ENCODE measurements at regions not wholly inside any gene's neighbourhood (a gene's known extent, or its start where the extent isn't known, plus 50 kb on each side); places are given as distances from the start of the nearest gene placed in this dataset.

DNA sequence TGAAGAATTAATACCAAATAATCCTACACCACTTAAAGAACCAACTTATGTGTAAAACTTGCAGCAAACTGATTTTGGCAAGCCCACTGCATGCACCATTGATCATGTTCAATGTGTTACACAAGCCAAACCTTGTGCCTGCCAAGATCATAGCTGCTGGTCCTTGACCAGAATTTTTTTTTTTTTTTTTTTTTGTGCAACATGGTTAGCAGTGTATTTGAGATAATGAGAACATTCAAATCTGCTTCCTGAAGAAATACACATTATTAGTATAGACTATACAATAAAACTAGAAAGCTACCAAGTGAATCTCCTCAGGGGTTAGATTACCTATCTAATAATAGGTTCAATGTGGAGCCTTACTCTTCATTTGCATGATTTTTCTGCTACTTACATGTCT, 421.0 kb downstream of the MRPL39 start:
- Histone ChIP-seq H3K14ac (replicated peaks; ENCODE audit: low read depth, low read length) (no peak overlapping the region), H4K8ac (ENCODE audit: low read depth in 2 of 2, low read length in 2 of 2) (no peak overlapping the region), H3K23ac (ENCODE audit: low read depth, low read length) (no peak overlapping the region), H3K9me3 (ENCODE audit: control insufficient read depth, insufficient read depth, low read length) (no peaks in the 10 kb centered on the region), H2BK15ac (ENCODE audit: low read depth, low read length) (no peak overlapping the region), H3K79me1 (ENCODE audit: low read depth in 1 of 2, low read length in 2 of 2) (no peaks in the 10 kb centered on the region), H2AFZ (replicated peaks; ENCODE audit: low read length, poor library complexity) (no peak overlapping the region), H2AK5ac (ENCODE audit: low read depth, low read length) (no peak overlapping the region), H3K4me1 (ENCODE audit: control insufficient read depth, insufficient read depth, low read length) (no peaks in the 10 kb centered on the region), H3K27ac (ENCODE audit: insufficient read depth, low read length) (no peak overlapping the region), H4K5ac (ENCODE audit: low read depth, low read length) (no peak overlapping the region), H2BK120ac (ENCODE audit: low read depth, low read length) (no peak overlapping the region), H3K4me2 (ENCODE audit: low read depth, low read length) (no peak overlapping the region), H3K36me3 (ENCODE audit: control insufficient read depth, insufficient read depth, low read length) (no peaks in the 10 kb centered on the region), H2AK9ac (replicated peaks; ENCODE audit: low read depth, low read length, poor library complexity) (no peak overlapping the region), H3K4me3 (ENCODE audit: insufficient read depth, low read depth, low read length) (no peak overlapping the region), H3K9ac (ENCODE audit: low read depth, low read length) (no peak overlapping the region), H3K27me3 (ENCODE audit: control insufficient read depth, insufficient read depth, low read length) (no peaks in the 10 kb centered on the region), H3K4ac (ENCODE audit: low read depth, low read length) (no peak overlapping the region), H2BK20ac (ENCODE audit: low read depth, low read length) (no peak overlapping the region), H4K20me1 (ENCODE audit: insufficient read depth, low read length) (no peaks in the 10 kb centered on the region), H2BK5ac (ENCODE audit: low read depth, low read length, poor library complexity, severe bottlenecking) (no peak overlapping the region), H3K56ac (ENCODE audit: extremely low read depth, insufficient read depth, low read length) (no peak overlapping the region), H3K9me1 (ENCODE audit: insufficient read depth, low read length) (no peaks in the 10 kb centered on the region), H3K18ac (ENCODE audit: low read depth, low read length) (no peak overlapping the region), H4K91ac (ENCODE audit: insufficient read depth, low read depth, low read length) (no peak overlapping the region)
- DNase-seq (no peak), ATAC-seq (ENCODE audit: low read depth) (no peak)
- ChIA-PET POLR2A (ENCODE audit: unreplicated experiment) (no interaction called here), CTCF (no interaction called here)
- dilution Hi-C loops (cut with HindIII; ENCODE audit: low sequenced_read_pairs, unreplicated experiment) (no loop called here), intact Hi-C loops (cut with micrococcal nuclease) (no loop called here), in situ Hi-C loops (cut with MboI; ENCODE audit: low sequenced_read_pairs) (no loop called here)
- no peak for TF ChIP-seq SMC3 (IDR thresholded peaks at IDR 0.05; ENCODE audit: low read depth, low read length)
- TF ChIP-seq MAZ (IDR thresholded peaks at IDR 0.05; ENCODE audit: borderline replicate concordance, low read depth, low read length): no peak
- no peak for TF ChIP-seq RFX5 (IDR thresholded peaks at IDR 0.05; ENCODE audit: low read depth, low read length)
- no peak for TF ChIP-seq BHLHE40 (IDR thresholded peaks at IDR 0.05; ENCODE audit: low read depth, low read length)
- TF ChIP-seq RCOR1 (IDR thresholded peaks at IDR 0.05; ENCODE audit: insufficient replicate concordance, low read length): no peak
- TF ChIP-seq MAFK (IDR thresholded peaks at IDR 0.05; ENCODE audit: low read depth, low read length): no peak
- no peak for TF ChIP-seq CEBPB (IDR thresholded peaks at IDR 0.05; ENCODE audit: low read depth, low read length)
- TF ChIP-seq CHD1 (IDR thresholded peaks at IDR 0.05; ENCODE audit: low read depth, low read length): no peak
- TF ChIP-seq, protein P1, sequence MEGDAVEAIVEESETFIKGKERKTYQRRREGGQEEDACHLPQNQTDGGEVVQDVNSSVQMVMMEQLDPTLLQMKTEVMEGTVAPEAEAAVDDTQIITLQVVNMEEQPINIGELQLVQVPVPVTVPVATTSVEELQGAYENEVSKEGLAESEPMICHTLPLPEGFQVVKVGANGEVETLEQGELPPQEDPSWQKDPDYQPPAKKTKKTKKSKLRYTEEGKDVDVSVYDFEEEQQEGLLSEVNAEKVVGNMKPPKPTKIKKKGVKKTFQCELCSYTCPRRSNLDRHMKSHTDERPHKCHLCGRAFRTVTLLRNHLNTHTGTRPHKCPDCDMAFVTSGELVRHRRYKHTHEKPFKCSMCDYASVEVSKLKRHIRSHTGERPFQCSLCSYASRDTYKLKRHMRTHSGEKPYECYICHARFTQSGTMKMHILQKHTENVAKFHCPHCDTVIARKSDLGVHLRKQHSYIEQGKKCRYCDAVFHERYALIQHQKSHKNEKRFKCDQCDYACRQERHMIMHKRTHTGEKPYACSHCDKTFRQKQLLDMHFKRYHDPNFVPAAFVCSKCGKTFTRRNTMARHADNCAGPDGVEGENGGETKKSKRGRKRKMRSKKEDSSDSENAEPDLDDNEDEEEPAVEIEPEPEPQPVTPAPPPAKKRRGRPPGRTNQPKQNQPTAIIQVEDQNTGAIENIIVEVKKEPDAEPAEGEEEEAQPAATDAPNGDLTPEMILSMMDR (conservative IDR thresholded peaks at IDR 0.05; ENCODE audit: low read depth, low read length): no peak
- TF ChIP-seq POLR2A (IDR thresholded peaks at IDR 0.05; ENCODE audit: low read depth, low read length): no peak
- no peak for TF ChIP-seq FOS (IDR thresholded peaks at IDR 0.05; ENCODE audit: low read depth, low read length)
- TF ChIP-seq NFE2L2 (IDR thresholded peaks at IDR 0.05; ENCODE audit: low read depth, low read length): no peak
- no peak for TF ChIP-seq RAD21 (IDR thresholded peaks at IDR 0.05; ENCODE audit: low read length)
- no peak for TF ChIP-seq MXI1 (IDR thresholded peaks at IDR 0.05; ENCODE audit: borderline replicate concordance, low read depth, low read length)
- TF ChIP-seq, protein P2, sequence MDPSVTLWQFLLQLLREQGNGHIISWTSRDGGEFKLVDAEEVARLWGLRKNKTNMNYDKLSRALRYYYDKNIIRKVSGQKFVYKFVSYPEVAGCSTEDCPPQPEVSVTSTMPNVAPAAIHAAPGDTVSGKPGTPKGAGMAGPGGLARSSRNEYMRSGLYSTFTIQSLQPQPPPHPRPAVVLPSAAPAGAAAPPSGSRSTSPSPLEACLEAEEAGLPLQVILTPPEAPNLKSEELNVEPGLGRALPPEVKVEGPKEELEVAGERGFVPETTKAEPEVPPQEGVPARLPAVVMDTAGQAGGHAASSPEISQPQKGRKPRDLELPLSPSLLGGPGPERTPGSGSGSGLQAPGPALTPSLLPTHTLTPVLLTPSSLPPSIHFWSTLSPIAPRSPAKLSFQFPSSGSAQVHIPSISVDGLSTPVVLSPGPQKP (IDR thresholded peaks at IDR 0.05; ENCODE audit: borderline replicate concordance, low read depth, low read length): no peak
- TF ChIP-seq, protein P3, sequence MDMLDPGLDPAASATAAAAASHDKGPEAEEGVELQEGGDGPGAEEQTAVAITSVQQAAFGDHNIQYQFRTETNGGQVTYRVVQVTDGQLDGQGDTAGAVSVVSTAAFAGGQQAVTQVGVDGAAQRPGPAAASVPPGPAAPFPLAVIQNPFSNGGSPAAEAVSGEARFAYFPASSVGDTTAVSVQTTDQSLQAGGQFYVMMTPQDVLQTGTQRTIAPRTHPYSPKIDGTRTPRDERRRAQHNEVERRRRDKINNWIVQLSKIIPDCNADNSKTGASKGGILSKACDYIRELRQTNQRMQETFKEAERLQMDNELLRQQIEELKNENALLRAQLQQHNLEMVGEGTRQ (IDR thresholded peaks at IDR 0.05; ENCODE audit: low read depth, low read length): no peak
- no TSS peak for BruUV-seq (replicated peaks)

All from IMR-90 (cell line).